Natural killer cell (primary cell): ENCODE measurements at regions not wholly inside any gene's neighbourhood (a gene's known extent, or its start where the extent isn't known, plus 50 kb on each side); places are given as distances from the start of the nearest gene placed in this dataset.
"Not testable (repeated sequence)": the region's sequence is repeated elsewhere in the genome, so short reads cannot be mapped to it uniquely, and the experiment has no call there.

Experiments
- ATAC-seq, 3 donors: fragments of 150-1000 bp in 2 of 3; fragments of 200-7000 bp in 1 of 3; cut with Tn5 transposase; 1 replicate in 1 of 3; 2 replicates in 2 of 3; pipeline ENCODE4 v1.10.0; 2021; ENCODE audit warnings: mild to moderate bottlenecking in 2 of 3, moderate library complexity in 2 of 3
- DNase-seq, 2 donors: peaks; one replicate each; pipeline versions ENCODE4 v3.0.0 to v3.0.0-alpha.2; 2013 to 2021; ENCODE audit warnings: mixed read lengths in 1 of 2
- H3K27ac ChIP-seq: one replicate; pipeline ENCODE4 v1.5.1; 2013; ENCODE audit warnings: mild to moderate bottlenecking, low read length
- H3K27me3 ChIP-seq: one replicate; pipeline ENCODE4 v1.6.1; 2013; ENCODE audit warnings: low read length; ENCODE audit not compliant: control insufficient read depth, insufficient read depth
- H3K36me3 ChIP-seq: one replicate; pipeline ENCODE4 v1.6.1; 2013; ENCODE audit warnings: low read length; ENCODE audit not compliant: control insufficient read depth, insufficient read depth
- H3K4me1 ChIP-seq: one replicate; pipeline ENCODE4 v1.6.1; 2013; ENCODE audit warnings: low read length; ENCODE audit not compliant: control insufficient read depth, insufficient read depth
- H3K4me3 ChIP-seq: one replicate; pipeline ENCODE4 v1.5.1; 2013; ENCODE audit warnings: low read length
- H3K9me3 ChIP-seq: one replicate; pipeline ENCODE4 v1.6.1; 2013; ENCODE audit warnings: low read length; ENCODE audit not compliant: control insufficient read depth, insufficient read depth
- H3K27ac Mint-ChIP-seq, 2 donors: one replicate each; pipeline ENCODE4 v1.8.0; 2022; ENCODE audit warnings: mild to moderate bottlenecking in 2 of 2, mixed read lengths in 2 of 2, moderate library complexity in 1 of 2
- H3K27me3 Mint-ChIP-seq, 2 donors: one replicate each; pipeline ENCODE4 v1.8.0; 2022; ENCODE audit warnings: low read depth in 2 of 2, mixed read lengths in 2 of 2
- H3K36me3 Mint-ChIP-seq: one replicate; pipeline ENCODE4 v1.8.0; 2022; ENCODE audit warnings: mixed read lengths
- H3K4me1 Mint-ChIP-seq, 2 donors: one replicate each; pipeline ENCODE4 v1.8.0; 2022; ENCODE audit warnings: mixed read lengths in 2 of 2
- H3K4me3 Mint-ChIP-seq: one replicate; pipeline ENCODE4 v1.8.0; 2022; ENCODE audit warnings: mild to moderate bottlenecking, moderate library complexity, mixed read lengths
- H3K9me3 Mint-ChIP-seq, 2 donors: one replicate each; pipeline ENCODE4 v1.8.0; 2022; ENCODE audit warnings: mixed read lengths in 2 of 2
- WGBS: methylation state at CpG from one replicate; pipeline ENCODE4 v1.1.7; 2013; ENCODE audit warnings: missing lambda C conversion rate; ENCODE audit not compliant: insufficient coverage; 5-methylcytosine and 5-hydroxymethylcytosine counted together
- intact Hi-C: fragments of 100-400 bp; cut with micrococcal nuclease; formaldehyde crosslinking; loops from one replicate; pipeline ENCODE4 v1.14.2; 2022
- TF ChIP-seq, protein P1 (sequence below): fragments of 200-600 bp; IDR thresholded peaks from one replicate; pipeline ENCODE4 v1.8.0; 2022; ENCODE audit warnings: antibody characterized with exemption

DNA sequence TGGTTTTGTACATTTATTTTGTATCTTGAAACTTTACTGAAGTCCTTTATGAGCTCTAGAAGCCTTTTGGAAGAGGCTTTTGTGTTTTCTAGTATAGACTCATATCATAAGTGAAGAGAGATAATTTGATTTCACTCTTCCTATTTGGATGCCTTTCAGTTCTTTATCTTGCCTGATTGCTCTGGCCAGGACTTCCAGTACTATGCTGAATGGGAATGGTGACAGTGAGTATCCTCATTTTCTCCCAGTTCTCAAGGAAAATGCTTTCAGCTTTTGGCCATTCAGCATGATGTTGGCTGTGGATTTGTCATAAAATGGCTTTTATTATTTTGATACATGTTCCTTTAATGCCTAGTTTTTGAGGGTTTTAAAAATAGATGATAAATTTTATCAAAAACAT, 1061.3 kb downstream of the STPG2 start:
- TF ChIP-seq, protein P1, sequence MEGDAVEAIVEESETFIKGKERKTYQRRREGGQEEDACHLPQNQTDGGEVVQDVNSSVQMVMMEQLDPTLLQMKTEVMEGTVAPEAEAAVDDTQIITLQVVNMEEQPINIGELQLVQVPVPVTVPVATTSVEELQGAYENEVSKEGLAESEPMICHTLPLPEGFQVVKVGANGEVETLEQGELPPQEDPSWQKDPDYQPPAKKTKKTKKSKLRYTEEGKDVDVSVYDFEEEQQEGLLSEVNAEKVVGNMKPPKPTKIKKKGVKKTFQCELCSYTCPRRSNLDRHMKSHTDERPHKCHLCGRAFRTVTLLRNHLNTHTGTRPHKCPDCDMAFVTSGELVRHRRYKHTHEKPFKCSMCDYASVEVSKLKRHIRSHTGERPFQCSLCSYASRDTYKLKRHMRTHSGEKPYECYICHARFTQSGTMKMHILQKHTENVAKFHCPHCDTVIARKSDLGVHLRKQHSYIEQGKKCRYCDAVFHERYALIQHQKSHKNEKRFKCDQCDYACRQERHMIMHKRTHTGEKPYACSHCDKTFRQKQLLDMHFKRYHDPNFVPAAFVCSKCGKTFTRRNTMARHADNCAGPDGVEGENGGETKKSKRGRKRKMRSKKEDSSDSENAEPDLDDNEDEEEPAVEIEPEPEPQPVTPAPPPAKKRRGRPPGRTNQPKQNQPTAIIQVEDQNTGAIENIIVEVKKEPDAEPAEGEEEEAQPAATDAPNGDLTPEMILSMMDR, result no peak
- no peaks in the 10 kb centered on the region for H3K36me3 Mint-ChIP-seq
- intact Hi-C loops, result no loop called here
- Histone ChIP-seq H3K27me3 (no peaks in the 10 kb centered on the region), H3K4me3 (no peak overlapping the region), H3K36me3 (no peaks in the 10 kb centered on the region), H3K27ac (no peak overlapping the region), H3K4me1 (no peaks in the 10 kb centered on the region), H3K9me3 (no peaks in the 10 kb centered on the region)
- no peaks in the 10 kb centered on the region for H3K27me3 Mint-ChIP-seq
- no peak for DNase-seq
- no peak for ATAC-seq
- no peak overlapping the region for H3K27ac Mint-ChIP-seq
- peaks cover 11 to 18% of the 10 kb centered on the region in 2 donors for H3K9me3 Mint-ChIP-seq
- H3K4me1 Mint-ChIP-seq, result no peaks in the 10 kb centered on the region
- H3K4me3 Mint-ChIP-seq, result no peak overlapping the region

DNA sequence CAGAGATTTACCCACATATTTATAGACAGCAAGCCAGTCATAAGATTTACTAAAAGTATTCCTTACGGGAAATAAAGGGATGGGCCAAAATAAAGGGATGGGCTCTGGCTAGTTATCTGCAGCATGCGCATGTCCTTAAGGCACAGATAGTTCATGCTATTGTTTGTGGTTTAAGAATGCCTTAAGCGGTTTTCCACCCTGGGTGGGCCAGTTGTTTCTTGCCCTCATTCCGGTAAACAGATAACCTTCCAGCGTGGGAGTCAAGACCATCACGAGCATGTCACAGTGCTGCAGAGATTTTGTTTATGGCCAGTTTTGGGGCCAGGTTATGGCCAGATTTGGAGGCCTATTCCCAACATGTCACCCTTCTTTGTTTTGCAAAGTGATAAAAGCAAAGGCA, 1046.2 kb downstream of the STPG2 start:
- H3K4me3 ChIP-seq, DNase-seq, H3K9me3 ChIP-seq, H3K27ac ChIP-seq, H3K36me3 Mint-ChIP-seq, H3K36me3 ChIP-seq, H3K4me3 Mint-ChIP-seq, H3K27me3 Mint-ChIP-seq, ATAC-seq, intact Hi-C loops, H3K4me1 ChIP-seq, H3K27ac Mint-ChIP-seq, H3K27me3 ChIP-seq, H3K4me1 Mint-ChIP-seq: not testable (repeated sequence)
- H3K9me3 Mint-ChIP-seq, result peaks cover 10 to 21% of the 10 kb centered on the region in 2 donors
- 62% methylated on average over 6 of the region's 6 CpGs for WGBS

DNA sequence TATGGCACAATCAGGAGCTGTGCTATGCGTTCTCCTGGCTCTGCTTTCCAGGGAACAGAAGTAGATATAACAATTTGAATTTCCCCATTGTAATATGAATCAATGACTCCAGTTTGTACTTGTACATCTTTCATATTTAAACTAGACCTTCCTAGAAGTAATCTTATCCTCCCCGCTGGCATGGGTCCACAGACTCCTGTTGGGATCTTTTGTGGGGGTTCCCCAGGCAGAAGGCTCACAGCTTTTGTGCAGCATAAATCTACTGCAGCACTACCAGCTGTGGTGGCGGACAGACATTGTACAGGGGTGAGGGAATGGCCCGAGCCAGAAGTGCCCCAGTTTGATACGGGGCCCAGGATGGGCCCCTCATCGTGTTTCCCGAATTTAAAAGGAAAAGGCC, 1042.1 kb downstream of the STPG2 start:
- ATAC-seq, H3K27me3 ChIP-seq, H3K9me3 ChIP-seq, H3K4me3 Mint-ChIP-seq, H3K36me3 ChIP-seq, DNase-seq, H3K36me3 Mint-ChIP-seq, H3K4me3 ChIP-seq, H3K4me1 Mint-ChIP-seq, H3K27ac Mint-ChIP-seq, H3K27me3 Mint-ChIP-seq, H3K4me1 ChIP-seq, intact Hi-C loops, H3K27ac ChIP-seq: not testable (repeated sequence)
- WGBS, result 70% methylated on average over 7 of the region's 7 CpGs
- peaks cover 5 to 15% of the 10 kb centered on the region in 2 donors for H3K9me3 Mint-ChIP-seq

DNA sequence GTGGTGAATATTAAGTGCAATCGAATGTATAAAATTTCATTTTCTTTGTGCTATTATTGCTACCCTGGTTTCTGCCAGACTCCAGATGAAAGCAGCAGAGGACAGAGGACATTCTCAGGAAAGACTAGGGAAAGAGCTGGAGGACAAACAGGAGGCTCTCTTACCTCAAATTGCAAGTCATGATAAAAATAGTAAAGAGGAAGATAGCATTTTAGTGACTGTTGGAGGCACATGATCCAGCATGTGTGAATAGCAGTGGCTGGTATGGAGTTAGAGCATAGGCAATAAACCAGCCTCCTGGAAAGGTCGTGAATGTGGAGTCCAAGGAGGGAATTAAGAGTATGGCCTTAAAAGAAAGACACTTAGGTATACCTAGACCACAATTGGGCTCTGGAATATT, 1040.0 kb downstream of the STPG2 start:
- no peak overlapping the region for H3K27ac Mint-ChIP-seq
- no peaks in the 10 kb centered on the region for H3K27me3 Mint-ChIP-seq
- intact Hi-C loops, result no loop called here
- TF ChIP-seq, protein P1, result no peak
- peaks cover 6 to 10% of the 10 kb centered on the region in 2 donors for H3K9me3 Mint-ChIP-seq
- 37% methylated on average over 2 of the region's 2 CpGs for WGBS
- DNase-seq (no peak), ATAC-seq (no peak)
- no peak overlapping the region for H3K27ac ChIP-seq
- H3K4me1 ChIP-seq, result no peaks in the 10 kb centered on the region
- H3K36me3 ChIP-seq, result no peaks in the 10 kb centered on the region
- no peaks in the 10 kb centered on the region for H3K27me3 ChIP-seq
- H3K4me3 Mint-ChIP-seq, result no peak overlapping the region
- H3K4me1 Mint-ChIP-seq, result no peaks in the 10 kb centered on the region
- no peaks in the 10 kb centered on the region for H3K9me3 ChIP-seq
- peaks cover 7% of the 10 kb centered on the region for H3K36me3 Mint-ChIP-seq
- no peak overlapping the region for H3K4me3 ChIP-seq

DNA sequence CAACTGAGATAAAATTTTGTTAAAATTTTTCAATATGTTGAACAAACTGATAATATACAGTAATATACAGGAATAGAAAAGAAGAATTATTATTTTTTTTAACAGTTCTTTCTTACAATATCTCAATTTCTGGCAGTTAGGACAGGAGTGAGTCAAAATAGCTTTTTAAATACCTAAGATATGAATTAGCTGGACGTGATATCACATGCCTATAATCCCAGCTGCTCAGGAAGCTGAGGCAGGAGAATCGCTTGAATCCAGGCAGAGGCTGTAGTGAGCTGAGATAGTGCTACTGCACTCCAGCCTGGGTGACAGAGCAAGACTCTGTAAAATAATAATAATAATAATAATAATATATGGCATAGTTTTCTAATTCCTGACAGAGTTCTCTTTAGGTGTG, 1039.3 kb downstream of the STPG2 start:
- no peak for DNase-seq
- no peak overlapping the region for H3K4me3 Mint-ChIP-seq
- H3K36me3 ChIP-seq, result no peaks in the 10 kb centered on the region
- H3K4me3 ChIP-seq, result no peak overlapping the region
- H3K27me3 ChIP-seq, result no peaks in the 10 kb centered on the region
- intact Hi-C loops, result no loop called here
- peaks cover 6 to 14% of the 10 kb centered on the region in 2 donors for H3K9me3 Mint-ChIP-seq
- no peaks in the 10 kb centered on the region for H3K27me3 Mint-ChIP-seq
- no peak overlapping the region for H3K27ac Mint-ChIP-seq
- H3K36me3 Mint-ChIP-seq, result peaks cover 7% of the 10 kb centered on the region
- no peak for ATAC-seq
- H3K9me3 ChIP-seq, result no peaks in the 10 kb centered on the region
- WGBS, result 90% methylated on average over 2 of the region's 2 CpGs
- TF ChIP-seq, protein P1, result no peak
- no peak overlapping the region for H3K27ac ChIP-seq
- H3K4me1 Mint-ChIP-seq, result no peaks in the 10 kb centered on the region
- no peaks in the 10 kb centered on the region for H3K4me1 ChIP-seq
